Vagina (tissue), 2 donors: ENCODE measurements at regions not wholly inside any gene's neighbourhood (a gene's known extent, or its start where the extent isn't known, plus 50 kb on each side); places are given as distances from the start of the nearest gene placed in this dataset.

Experiments used
- DNase-seq, 2 donors: peaks; one replicate each; pipeline ENCODE4 v3.0.0-alpha.2; 2017; ENCODE audit errors: extremely low spot score in 2 of 2
- H3K27ac ChIP-seq: fragments of 200-600 bp; sonication (generic); one replicate; pipeline ENCODE4 v1.5.1; 2019
- H3K27me3 ChIP-seq: fragments of 200-600 bp; sonication (generic); one replicate; pipeline ENCODE4 v1.5.1; 2019
- H3K36me3 ChIP-seq, 2 donors: fragments of 200-600 bp; sonication (generic); one replicate each; pipeline ENCODE4 v1.5.1; 2017 to 2019
- H3K4me1 ChIP-seq: fragments of 200-600 bp; sonication (generic); one replicate; pipeline ENCODE4 v1.5.1; 2019
- H3K4me3 ChIP-seq, 2 donors: fragments of 200-600 bp; sonication (generic); 1 replicate in 1 of 2; 2 replicates in 1 of 2; pipeline ENCODE4 v1.5.1; 2016 to 2019
- H3K9me3 ChIP-seq: fragments of 200-600 bp; sonication (generic); one replicate; pipeline ENCODE4 v1.5.1; 2019
- POLR2A ChIP-seq, 2 donors: fragments of 450-650 bp; IDR thresholded peaks; one replicate each; pipeline ENCODE4 v1.6.1; 2017; ENCODE audit warnings: antibody characterized with exemption in 2 of 2, mild to moderate bottlenecking in 2 of 2, moderate library complexity in 2 of 2
- POLR2AphosphoS5 ChIP-seq, 2 donors: sonication (generic); formaldehyde crosslinking; IDR thresholded peaks; one replicate each; pipeline ENCODE4 v1.9.0; 2017; ENCODE audit warnings: antibody characterized with exemption in 2 of 2, mild to moderate bottlenecking in 2 of 2, low read depth in 1 of 2; ENCODE audit not compliant: insufficient read depth in 1 of 2
- intact Hi-C: fragments of 100-400 bp; cut with DNase I; formaldehyde crosslinking; loops from one replicate; pipeline ENCODE4 v1.15.1; 2023
- TF ChIP-seq, protein P1 (sequence below), 3 experiments: fragments of 450-650 bp in 2 of 3; fragments of 200-600 bp in 1 of 3; sonication (generic) in 1 of 3; IDR thresholded peaks; one replicate each; pipeline ENCODE4 v1.5.1; 2017 to 2019; ENCODE audit warnings: antibody characterized with exemption in 3 of 3, mild to moderate bottlenecking in 2 of 3, moderate library complexity in 2 of 3

DNA sequence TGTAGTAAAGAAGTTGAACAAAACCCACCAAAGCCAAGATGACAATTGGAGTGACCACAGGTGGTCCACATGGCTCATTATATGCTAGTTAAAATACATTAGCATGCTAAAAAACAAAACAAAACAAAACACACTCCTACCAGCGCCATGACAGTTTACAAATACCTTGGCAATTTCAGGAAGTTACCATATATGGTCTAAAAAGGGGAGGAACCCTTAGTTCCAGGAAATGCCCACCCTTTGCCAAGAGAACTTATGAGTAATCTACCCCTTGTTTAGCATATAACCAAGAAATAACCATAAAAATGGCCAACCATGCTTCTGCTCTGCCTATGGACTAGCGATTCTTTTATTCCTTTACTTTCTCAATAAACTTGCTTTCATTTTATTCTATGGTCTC is 979.1 kb upstream of the POT1 start:
- intact Hi-C loops: no loop called here
- no peak for DNase-seq
- no peak for TF ChIP-seq POLR2A (IDR thresholded peaks at IDR 0.05)
- no peak for TF ChIP-seq POLR2AphosphoS5 (IDR thresholded peaks at IDR 0.05; ENCODE audit: insufficient read depth in 1 of 2, low read depth in 1 of 2)
- TF ChIP-seq, protein P1, sequence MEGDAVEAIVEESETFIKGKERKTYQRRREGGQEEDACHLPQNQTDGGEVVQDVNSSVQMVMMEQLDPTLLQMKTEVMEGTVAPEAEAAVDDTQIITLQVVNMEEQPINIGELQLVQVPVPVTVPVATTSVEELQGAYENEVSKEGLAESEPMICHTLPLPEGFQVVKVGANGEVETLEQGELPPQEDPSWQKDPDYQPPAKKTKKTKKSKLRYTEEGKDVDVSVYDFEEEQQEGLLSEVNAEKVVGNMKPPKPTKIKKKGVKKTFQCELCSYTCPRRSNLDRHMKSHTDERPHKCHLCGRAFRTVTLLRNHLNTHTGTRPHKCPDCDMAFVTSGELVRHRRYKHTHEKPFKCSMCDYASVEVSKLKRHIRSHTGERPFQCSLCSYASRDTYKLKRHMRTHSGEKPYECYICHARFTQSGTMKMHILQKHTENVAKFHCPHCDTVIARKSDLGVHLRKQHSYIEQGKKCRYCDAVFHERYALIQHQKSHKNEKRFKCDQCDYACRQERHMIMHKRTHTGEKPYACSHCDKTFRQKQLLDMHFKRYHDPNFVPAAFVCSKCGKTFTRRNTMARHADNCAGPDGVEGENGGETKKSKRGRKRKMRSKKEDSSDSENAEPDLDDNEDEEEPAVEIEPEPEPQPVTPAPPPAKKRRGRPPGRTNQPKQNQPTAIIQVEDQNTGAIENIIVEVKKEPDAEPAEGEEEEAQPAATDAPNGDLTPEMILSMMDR (IDR thresholded peaks at IDR 0.05): no peak

DNA sequence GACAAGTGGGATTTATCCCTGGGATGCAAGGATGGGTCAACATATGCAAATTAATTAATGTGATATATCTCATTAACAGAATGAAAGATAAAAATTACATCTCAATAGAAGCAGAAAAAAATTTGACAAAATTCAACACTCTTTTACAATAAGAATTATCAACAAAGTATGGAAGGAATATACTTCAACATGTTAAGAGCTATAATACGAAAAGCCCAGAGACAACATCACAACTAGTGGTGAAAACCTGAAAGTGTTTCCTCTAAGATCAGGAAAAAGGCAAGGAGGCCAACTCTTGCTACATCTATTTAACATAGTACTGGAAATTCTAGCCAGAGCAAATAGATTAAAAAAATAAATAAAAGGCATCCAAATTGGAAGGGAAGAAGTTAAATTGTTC is 970.0 kb upstream of the POT1 start:
- DNase-seq: no peak
- no peaks in the 10 kb centered on the region for H3K27me3 ChIP-seq
- no peak overlapping the region for H3K27ac ChIP-seq
- no peak for TF ChIP-seq POLR2A (IDR thresholded peaks at IDR 0.05)
- TF ChIP-seq, protein P1 (IDR thresholded peaks at IDR 0.05): no peak
- TF ChIP-seq POLR2AphosphoS5 (IDR thresholded peaks at IDR 0.05; ENCODE audit: insufficient read depth in 1 of 2, low read depth in 1 of 2): no peak
- H3K9me3 ChIP-seq: no peaks in the 10 kb centered on the region
- no peaks in the 10 kb centered on the region for H3K36me3 ChIP-seq
- intact Hi-C loops: no loop called here
- no peaks in the 10 kb centered on the region for H3K4me1 ChIP-seq
- no peak overlapping the region for H3K4me3 ChIP-seq

More for the DNA sequence above, 979.1 kb upstream of the POT1 start:
- Histone ChIP-seq H3K4me3 (no peak overlapping the region), H3K36me3 (no peaks in the 10 kb centered on the region), H3K9me3 (no peaks in the 10 kb centered on the region), H3K27me3 (no peaks in the 10 kb centered on the region), H3K4me1 (no peaks in the 10 kb centered on the region), H3K27ac (no peak overlapping the region)

DNA sequence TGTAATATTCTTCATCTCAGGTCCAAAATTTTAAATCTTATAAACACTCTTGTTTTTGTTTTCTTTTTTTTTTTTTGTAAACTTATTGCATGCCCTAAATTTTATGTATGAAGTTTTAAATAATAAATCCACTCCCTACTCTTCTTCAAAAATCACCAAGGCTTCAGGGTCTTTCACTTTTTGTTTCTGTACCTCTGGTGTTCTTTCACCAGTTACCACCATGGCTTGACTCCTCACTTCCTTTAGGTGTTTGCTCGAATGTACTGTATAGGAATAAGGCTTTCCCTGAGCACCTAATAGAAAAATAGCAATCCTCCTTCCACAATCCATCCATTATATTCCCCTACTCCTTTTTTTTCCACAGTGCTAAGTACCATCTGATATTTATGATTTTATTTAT is 962.8 kb upstream of the POT1 start:
- H3K27me3 ChIP-seq: no peaks in the 10 kb centered on the region
- H3K4me1 ChIP-seq: no peaks in the 10 kb centered on the region
- TF ChIP-seq, protein P1 (IDR thresholded peaks at IDR 0.05): no peak
- TF ChIP-seq POLR2A (IDR thresholded peaks at IDR 0.05): no peak
- TF ChIP-seq POLR2AphosphoS5 (IDR thresholded peaks at IDR 0.05; ENCODE audit: insufficient read depth in 1 of 2, low read depth in 1 of 2): no peak
- no peaks in the 10 kb centered on the region for H3K9me3 ChIP-seq
- no peak for DNase-seq
- no peak overlapping the region for H3K4me3 ChIP-seq
- H3K36me3 ChIP-seq: no peaks in the 10 kb centered on the region
- H3K27ac ChIP-seq: no peak overlapping the region
- intact Hi-C loops: no loop called here

DNA sequence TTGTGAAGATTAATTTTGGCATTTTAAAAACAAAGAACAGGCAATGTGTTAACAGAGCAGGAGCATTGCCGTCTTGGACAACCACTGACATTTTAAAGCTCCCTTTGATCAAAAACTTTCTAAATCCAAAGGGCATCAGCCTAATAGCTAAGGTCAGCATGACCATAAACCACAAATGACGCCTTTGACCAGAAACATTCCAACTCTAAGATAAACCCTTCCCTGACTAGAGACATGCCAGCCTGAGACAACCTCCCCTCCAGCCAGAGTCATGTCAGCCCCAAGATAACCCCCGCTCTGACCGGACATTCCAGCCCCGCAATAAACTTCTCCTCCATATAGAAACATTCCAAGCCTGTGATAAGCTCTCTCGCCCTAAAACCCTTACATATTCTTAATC is 949.4 kb upstream of the POT1 start:
- Histone ChIP-seq H3K4me3 (no peak overlapping the region), H3K36me3 (no peaks in the 10 kb centered on the region), H3K9me3 (no peaks in the 10 kb centered on the region), H3K27ac (no peak overlapping the region), H3K4me1 (no peaks in the 10 kb centered on the region), H3K27me3 (no peaks in the 10 kb centered on the region)
- TF ChIP-seq, protein P1 (IDR thresholded peaks at IDR 0.05): no peak
- TF ChIP-seq POLR2AphosphoS5 (IDR thresholded peaks at IDR 0.05; ENCODE audit: insufficient read depth in 1 of 2, low read depth in 1 of 2) (no peak), POLR2A (IDR thresholded peaks at IDR 0.05) (no peak)
- intact Hi-C loops: no loop called here
- no peak for DNase-seq

DNA sequence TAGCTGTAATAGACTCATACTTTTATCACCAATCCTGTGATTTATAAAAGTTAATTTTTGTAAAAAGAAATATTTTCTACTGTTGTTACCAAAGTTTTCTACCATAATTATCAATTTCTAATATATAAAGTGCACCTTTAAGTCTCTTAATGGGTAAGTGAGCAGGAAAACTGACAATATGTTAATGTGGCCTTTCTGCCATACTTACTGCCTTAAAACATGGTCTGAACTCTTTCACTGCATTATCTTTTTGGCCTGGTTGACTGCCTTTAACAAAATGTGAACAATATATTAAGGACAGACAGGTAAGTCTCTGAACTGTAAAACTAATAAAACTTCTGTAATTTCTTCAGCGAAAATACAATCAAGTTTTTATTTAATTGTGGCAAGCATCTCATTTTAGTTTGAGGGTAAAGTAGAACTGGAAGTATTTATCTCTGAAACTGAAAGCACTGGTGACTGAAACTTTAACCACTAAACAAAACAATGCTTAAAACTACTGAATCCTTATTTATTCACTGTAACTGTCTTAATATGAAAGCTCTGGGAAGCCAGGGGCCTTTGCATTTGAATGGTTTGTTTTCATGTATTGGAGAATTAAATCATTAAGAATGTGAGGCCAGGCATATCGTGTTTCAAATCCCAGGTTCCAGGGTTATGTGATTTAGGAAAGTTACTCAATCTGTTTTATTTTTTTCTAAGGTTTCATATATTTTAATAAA is 948.8 kb upstream of the POT1 start:
- no peak for DNase-seq
- intact Hi-C loops: no loop called here
- H3K27me3 ChIP-seq: no peaks in the 10 kb centered on the region
- no peaks in the 10 kb centered on the region for H3K9me3 ChIP-seq
- no peak overlapping the region for H3K4me3 ChIP-seq
- H3K4me1 ChIP-seq: no peaks in the 10 kb centered on the region
- no peak overlapping the region for H3K27ac ChIP-seq
- H3K36me3 ChIP-seq: no peaks in the 10 kb centered on the region
- no peak for TF ChIP-seq POLR2AphosphoS5 (IDR thresholded peaks at IDR 0.05; ENCODE audit: insufficient read depth in 1 of 2, low read depth in 1 of 2)
- TF ChIP-seq POLR2A (IDR thresholded peaks at IDR 0.05): no peak
- TF ChIP-seq, protein P1 (IDR thresholded peaks at IDR 0.05): no peak
